Peyer's patch (tissue), 4 donors: ENCODE measurements at regions not wholly inside any gene's neighbourhood (a gene's known extent, or its start where the extent isn't known, plus 50 kb on each side); places are given as distances from the start of the nearest gene placed in this dataset.

Experiments
- POLR2A ChIP-seq, 2 donors: fragments of 450-650 bp; IDR thresholded peaks; one replicate each; pipeline ENCODE4 v1.5.1; 2017; ENCODE audit warnings: antibody characterized with exemption in 2 of 2, mild to moderate bottlenecking in 2 of 2, moderate library complexity in 2 of 2
- TF ChIP-seq, protein P1 (sequence below), 6 experiments: fragments of 450-650 bp in 4 of 6; fragments of 200-600 bp in 2 of 6; sonication (generic) in 1 of 6; IDR thresholded peaks; one replicate each; pipeline ENCODE4 v1.5.1; 2017 to 2019; ENCODE audit warnings: antibody characterized with exemption in 6 of 6, mild to moderate bottlenecking in 3 of 6, moderate library complexity in 1 of 6

- TF ChIP-seq, protein P1, sequence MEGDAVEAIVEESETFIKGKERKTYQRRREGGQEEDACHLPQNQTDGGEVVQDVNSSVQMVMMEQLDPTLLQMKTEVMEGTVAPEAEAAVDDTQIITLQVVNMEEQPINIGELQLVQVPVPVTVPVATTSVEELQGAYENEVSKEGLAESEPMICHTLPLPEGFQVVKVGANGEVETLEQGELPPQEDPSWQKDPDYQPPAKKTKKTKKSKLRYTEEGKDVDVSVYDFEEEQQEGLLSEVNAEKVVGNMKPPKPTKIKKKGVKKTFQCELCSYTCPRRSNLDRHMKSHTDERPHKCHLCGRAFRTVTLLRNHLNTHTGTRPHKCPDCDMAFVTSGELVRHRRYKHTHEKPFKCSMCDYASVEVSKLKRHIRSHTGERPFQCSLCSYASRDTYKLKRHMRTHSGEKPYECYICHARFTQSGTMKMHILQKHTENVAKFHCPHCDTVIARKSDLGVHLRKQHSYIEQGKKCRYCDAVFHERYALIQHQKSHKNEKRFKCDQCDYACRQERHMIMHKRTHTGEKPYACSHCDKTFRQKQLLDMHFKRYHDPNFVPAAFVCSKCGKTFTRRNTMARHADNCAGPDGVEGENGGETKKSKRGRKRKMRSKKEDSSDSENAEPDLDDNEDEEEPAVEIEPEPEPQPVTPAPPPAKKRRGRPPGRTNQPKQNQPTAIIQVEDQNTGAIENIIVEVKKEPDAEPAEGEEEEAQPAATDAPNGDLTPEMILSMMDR (IDR thresholded peaks at IDR 0.05) = no peak
- no peak for TF ChIP-seq POLR2A (IDR thresholded peaks at IDR 0.05)
Observed at GRCh38 chr13:105937451-105937850, 598.0 kb downstream of the EFNB2 start.
